ENCODE measurements at regions not wholly inside any gene's neighbourhood (a gene's known extent, or its start where the extent isn't known, plus 50 kb on each side); places are given as distances from the start of the nearest gene placed in this dataset.
"Not testable (repeated sequence)": the region's sequence is repeated elsewhere in the genome, so short reads cannot be mapped to it uniquely, and the experiment has no call there.

GRCh38 chr2:84175340-84175739 is 283.7 kb downstream of the SUCLG1 start:
- Histone ChIP-seq H3K36me3 (ENCODE audit: control insufficient read depth, insufficient read depth, low read length) (no peaks in the 10 kb centered on the region), H3K4me1 (ENCODE audit: control insufficient read depth, insufficient read depth, low read length) (no peaks in the 10 kb centered on the region), H3K27me3 (ENCODE audit: control insufficient read depth, insufficient read depth, low read length) (no peaks in the 10 kb centered on the region), H3K9me3 (ENCODE audit: control insufficient read depth, insufficient read depth, low read length) (no peaks in the 10 kb centered on the region), H3K4me3 (ENCODE audit: low read depth, low read length) (no peak overlapping the region), H3K27ac (ENCODE audit: low read depth, low read length) (no peak overlapping the region)
- 83% methylated on average over 1 of the region's 1 CpG for WGBS (ENCODE audit: insufficient coverage)
- no peak for DNase-seq (ENCODE audit: low read depth in 4 of 6, low spot score in 6 of 6)

GRCh38 chr2:84173041-84173440 is 286.0 kb downstream of the SUCLG1 start:
- WGBS (ENCODE audit: insufficient coverage), result no CpG with 5 or more reads among the region's 1 CpG

GRCh38 chr2:84170979-84171378 is 288.1 kb downstream of the SUCLG1 start:
- Histone ChIP-seq H3K27ac (ENCODE audit: low read depth, low read length) (no peak overlapping the region), H3K36me3 (ENCODE audit: control insufficient read depth, insufficient read depth, low read length) (no peaks in the 10 kb centered on the region), H3K9me3 (ENCODE audit: control insufficient read depth, insufficient read depth, low read length) (no peaks in the 10 kb centered on the region), H3K4me1 (ENCODE audit: control insufficient read depth, insufficient read depth, low read length) (no peaks in the 10 kb centered on the region), H3K4me3 (ENCODE audit: low read depth, low read length) (no peak overlapping the region), H3K27me3 (ENCODE audit: control insufficient read depth, insufficient read depth, low read length) (no peaks in the 10 kb centered on the region)
- DNase-seq (ENCODE audit: low read depth in 4 of 6, low spot score in 6 of 6), result no peak
- no CpG with 5 or more reads among the region's 1 CpG for WGBS (ENCODE audit: insufficient coverage)

More at GRCh38 chr2:84173041-84173440, 286.0 kb downstream of the SUCLG1 start:
- no peak overlapping the region for H3K4me3 ChIP-seq (ENCODE audit: low read depth, low read length)
- DNase-seq (ENCODE audit: low read depth in 4 of 6, low spot score in 6 of 6), result no peak
- H3K4me1 ChIP-seq (ENCODE audit: control insufficient read depth, insufficient read depth, low read length), result no peaks in the 10 kb centered on the region
- no peak overlapping the region for H3K27ac ChIP-seq (ENCODE audit: low read depth, low read length)
- H3K9me3 ChIP-seq (ENCODE audit: control insufficient read depth, insufficient read depth, low read length), result no peaks in the 10 kb centered on the region
- no peaks in the 10 kb centered on the region for H3K36me3 ChIP-seq (ENCODE audit: control insufficient read depth, insufficient read depth, low read length)
- no peaks in the 10 kb centered on the region for H3K27me3 ChIP-seq (ENCODE audit: control insufficient read depth, insufficient read depth, low read length)

- DNase-seq (ENCODE audit: low read depth in 4 of 6, low spot score in 6 of 6), result no peak
- WGBS (ENCODE audit: insufficient coverage), result 91% methylated on average over 2 of the region's 2 CpGs
Observed at GRCh38 chr2:84169871-84170270, 289.2 kb downstream of the SUCLG1 start.

GRCh38 chr2:84168552-84168951 is 290.5 kb downstream of the SUCLG1 start:
- H3K36me3 ChIP-seq (ENCODE audit: control insufficient read depth, insufficient read depth, low read length); H3K27me3 ChIP-seq (ENCODE audit: control insufficient read depth, insufficient read depth, low read length); DNase-seq (ENCODE audit: low read depth in 4 of 6, low spot score in 6 of 6); H3K4me1 ChIP-seq (ENCODE audit: control insufficient read depth, insufficient read depth, low read length); H3K4me3 ChIP-seq (ENCODE audit: low read depth, low read length); H3K27ac ChIP-seq (ENCODE audit: low read depth, low read length); H3K9me3 ChIP-seq (ENCODE audit: control insufficient read depth, insufficient read depth, low read length): not testable (repeated sequence)
- 100% methylated on average over 1 of the region's 1 CpG for WGBS (ENCODE audit: insufficient coverage)

More at GRCh38 chr2:84169871-84170270, 289.2 kb downstream of the SUCLG1 start:
- Histone ChIP-seq H3K27ac (ENCODE audit: low read depth, low read length) (no peak overlapping the region), H3K27me3 (ENCODE audit: control insufficient read depth, insufficient read depth, low read length) (no peaks in the 10 kb centered on the region), H3K36me3 (ENCODE audit: control insufficient read depth, insufficient read depth, low read length) (no peaks in the 10 kb centered on the region), H3K4me1 (ENCODE audit: control insufficient read depth, insufficient read depth, low read length) (no peaks in the 10 kb centered on the region), H3K4me3 (ENCODE audit: low read depth, low read length) (no peak overlapping the region), H3K9me3 (ENCODE audit: control insufficient read depth, insufficient read depth, low read length) (no peaks in the 10 kb centered on the region)

GRCh38 chr2:84165256-84165655 is 293.8 kb downstream of the SUCLG1 start:
- Histone ChIP-seq H3K9me3 (ENCODE audit: control insufficient read depth, insufficient read depth, low read length) (no peaks in the 10 kb centered on the region), H3K4me1 (ENCODE audit: control insufficient read depth, insufficient read depth, low read length) (no peaks in the 10 kb centered on the region), H3K27me3 (ENCODE audit: control insufficient read depth, insufficient read depth, low read length) (no peaks in the 10 kb centered on the region), H3K27ac (ENCODE audit: low read depth, low read length) (no peak overlapping the region), H3K36me3 (ENCODE audit: control insufficient read depth, insufficient read depth, low read length) (no peaks in the 10 kb centered on the region), H3K4me3 (ENCODE audit: low read depth, low read length) (no peak overlapping the region)
- no CpG with 5 or more reads among the region's 2 CpGs for WGBS (ENCODE audit: insufficient coverage)
- DNase-seq (ENCODE audit: low read depth in 4 of 6, low spot score in 6 of 6), result no peak

GRCh38 chr2:84160453-84160852 is 298.6 kb downstream of the SUCLG1 start:
- Histone ChIP-seq H3K36me3 (ENCODE audit: control insufficient read depth, insufficient read depth, low read length) (no peaks in the 10 kb centered on the region), H3K27me3 (ENCODE audit: control insufficient read depth, insufficient read depth, low read length) (no peaks in the 10 kb centered on the region), H3K9me3 (ENCODE audit: control insufficient read depth, insufficient read depth, low read length) (no peaks in the 10 kb centered on the region), H3K4me3 (ENCODE audit: low read depth, low read length) (no peak overlapping the region), H3K4me1 (ENCODE audit: control insufficient read depth, insufficient read depth, low read length) (no peaks in the 10 kb centered on the region), H3K27ac (ENCODE audit: low read depth, low read length) (no peak overlapping the region)
- WGBS (ENCODE audit: insufficient coverage), result 0% methylated on average over 1 of the region's 1 CpG
- DNase-seq (ENCODE audit: low read depth in 4 of 6, low spot score in 6 of 6), result peak in 2 of 6 donors; percentile 14 to 52

- no peak for DNase-seq (ENCODE audit: low read depth in 4 of 6, low spot score in 6 of 6)
- H3K36me3 ChIP-seq (ENCODE audit: control insufficient read depth, insufficient read depth, low read length), result no peaks in the 10 kb centered on the region
- no CpG with 5 or more reads among the region's 2 CpGs for WGBS (ENCODE audit: insufficient coverage)
Observed at GRCh38 chr2:84158605-84159004, 300.5 kb downstream of the SUCLG1 start.

GRCh38 chr2:84152462-84152861 is 306.6 kb downstream of the SUCLG1 start:
- DNase-seq (ENCODE audit: low read depth in 4 of 6, low spot score in 6 of 6), result no peak
- no peaks in the 10 kb centered on the region for H3K9me3 ChIP-seq (ENCODE audit: control insufficient read depth, insufficient read depth, low read length)
- no peaks in the 10 kb centered on the region for H3K4me1 ChIP-seq (ENCODE audit: control insufficient read depth, insufficient read depth, low read length)
- no peaks in the 10 kb centered on the region for H3K36me3 ChIP-seq (ENCODE audit: control insufficient read depth, insufficient read depth, low read length)
- H3K27ac ChIP-seq (ENCODE audit: low read depth, low read length), result no peak overlapping the region
- WGBS (ENCODE audit: insufficient coverage), result no CpG with 5 or more reads among the region's 2 CpGs
- no peaks in the 10 kb centered on the region for H3K27me3 ChIP-seq (ENCODE audit: control insufficient read depth, insufficient read depth, low read length)
- no peak overlapping the region for H3K4me3 ChIP-seq (ENCODE audit: low read depth, low read length)

More at GRCh38 chr2:84158605-84159004, 300.5 kb downstream of the SUCLG1 start:
- Histone ChIP-seq H3K27ac (ENCODE audit: low read depth, low read length) (no peak overlapping the region), H3K4me1 (ENCODE audit: control insufficient read depth, insufficient read depth, low read length) (no peaks in the 10 kb centered on the region), H3K4me3 (ENCODE audit: low read depth, low read length) (no peak overlapping the region), H3K27me3 (ENCODE audit: control insufficient read depth, insufficient read depth, low read length) (no peaks in the 10 kb centered on the region), H3K9me3 (ENCODE audit: control insufficient read depth, insufficient read depth, low read length) (no peaks in the 10 kb centered on the region)

- Histone ChIP-seq H3K4me3 (ENCODE audit: low read depth, low read length) (no peak overlapping the region), H3K36me3 (ENCODE audit: control insufficient read depth, insufficient read depth, low read length) (no peaks in the 10 kb centered on the region), H3K9me3 (ENCODE audit: control insufficient read depth, insufficient read depth, low read length) (no peaks in the 10 kb centered on the region), H3K27me3 (ENCODE audit: control insufficient read depth, insufficient read depth, low read length) (no peaks in the 10 kb centered on the region), H3K27ac (ENCODE audit: low read depth, low read length) (no peak overlapping the region), H3K4me1 (ENCODE audit: control insufficient read depth, insufficient read depth, low read length) (no peaks in the 10 kb centered on the region)
- 100% methylated on average over 1 of the region's 4 CpGs for WGBS (ENCODE audit: insufficient coverage)
- DNase-seq (ENCODE audit: low read depth in 4 of 6, low spot score in 6 of 6), result no peak
Observed at GRCh38 chr2:84144345-84144744, 314.7 kb downstream of the SUCLG1 start.
